ENCODE measurements at regions not wholly inside any gene's neighbourhood (a gene's known extent, or its start where the extent isn't known, plus 50 kb on each side); places are given as distances from the start of the nearest gene placed in this dataset.
"Not testable (repeated sequence)": the region's sequence is repeated elsewhere in the genome, so short reads cannot be mapped to it uniquely, and the experiment has no call there.

- peak; percentile 65 for DNase-seq (ENCODE audit: low read depth, low spot score)
Measured at GRCh38 chr1:121519042-121519755, 334.4 kb downstream of the SRGAP2C start.

GRCh38 chr1:121519756-121520286 lies 335.0 kb downstream of the SRGAP2C start:
- DNase-seq (ENCODE audit: low read depth, low spot score) = not testable (repeated sequence)

- DNase-seq (ENCODE audit: low read depth, low spot score) = no peak
Measured at GRCh38 chr1:121522061-121522759, 337.4 kb downstream of the SRGAP2C start.

GRCh38 chr1:121523112-121523511 lies 338.3 kb downstream of the SRGAP2C start:
- DNase-seq (ENCODE audit: low read depth, low spot score) = not testable (repeated sequence)

- no peak for DNase-seq (ENCODE audit: low read depth, low spot score)
Measured at GRCh38 chr1:121525355-121525754, 340.6 kb downstream of the SRGAP2C start.

GRCh38 chr1:121528958-121529357 lies 344.2 kb downstream of the SRGAP2C start:
- not testable (repeated sequence) for DNase-seq (ENCODE audit: low read depth, low spot score)

GRCh38 chr1:121530026-121530425 lies 345.3 kb downstream of the SRGAP2C start:
- DNase-seq (ENCODE audit: low read depth, low spot score) = not testable (repeated sequence)

GRCh38 chr1:121531747-121532146 lies 347.0 kb downstream of the SRGAP2C start:
- not testable (repeated sequence) for DNase-seq (ENCODE audit: low read depth, low spot score)

- not testable (repeated sequence) for DNase-seq (ENCODE audit: low read depth, low spot score)
Measured at GRCh38 chr1:121538148-121538547, 353.4 kb downstream of the SRGAP2C start.

GRCh38 chr1:121538943-121539575 lies 354.3 kb downstream of the SRGAP2C start:
- DNase-seq (ENCODE audit: low read depth, low spot score) = no peak

- DNase-seq (ENCODE audit: low read depth, low spot score) = not testable (repeated sequence)
Measured at GRCh38 chr1:121543988-121544387, 359.2 kb downstream of the SRGAP2C start.

GRCh38 chr1:121544500-121544899 lies 359.7 kb downstream of the SRGAP2C start:
- DNase-seq (ENCODE audit: low read depth, low spot score) = no peak

- not testable (repeated sequence) for DNase-seq (ENCODE audit: low read depth, low spot score)
Measured at GRCh38 chr1:121545899-121546298, 361.1 kb downstream of the SRGAP2C start.

GRCh38 chr1:121546830-121547591 lies 362.2 kb downstream of the SRGAP2C start:
- no peak for DNase-seq (ENCODE audit: low read depth, low spot score)

- DNase-seq (ENCODE audit: low read depth, low spot score) = not testable (repeated sequence)
Measured at GRCh38 chr1:121547726-121548125, 363.0 kb downstream of the SRGAP2C start.

- not testable (repeated sequence) for DNase-seq (ENCODE audit: low read depth, low spot score)
Measured at GRCh38 chr1:121550817-121551216, 366.0 kb downstream of the SRGAP2C start.

- DNase-seq (ENCODE audit: low read depth, low spot score) = not testable (repeated sequence)
Measured at GRCh38 chr1:121551491-121551890, 366.7 kb downstream of the SRGAP2C start.

GRCh38 chr1:121556560-121556959 lies 371.8 kb downstream of the SRGAP2C start:
- DNase-seq (ENCODE audit: low read depth, low spot score) = not testable (repeated sequence)

GRCh38 chr1:121558034-121558433 lies 373.3 kb downstream of the SRGAP2C start:
- not testable (repeated sequence) for DNase-seq (ENCODE audit: low read depth, low spot score)

- DNase-seq (ENCODE audit: low read depth, low spot score) = no peak
Measured at GRCh38 chr1:121558514-121558913, 373.7 kb downstream of the SRGAP2C start.

GRCh38 chr1:121566346-121566745 lies 381.6 kb downstream of the SRGAP2C start:
- no peak for DNase-seq (ENCODE audit: low read depth, low spot score)
